ENCODE measurements at regions not wholly inside any gene's neighbourhood (a gene's known extent, or its start where the extent isn't known, plus 50 kb on each side); places are given as distances from the start of the nearest gene placed in this dataset.

DNA sequence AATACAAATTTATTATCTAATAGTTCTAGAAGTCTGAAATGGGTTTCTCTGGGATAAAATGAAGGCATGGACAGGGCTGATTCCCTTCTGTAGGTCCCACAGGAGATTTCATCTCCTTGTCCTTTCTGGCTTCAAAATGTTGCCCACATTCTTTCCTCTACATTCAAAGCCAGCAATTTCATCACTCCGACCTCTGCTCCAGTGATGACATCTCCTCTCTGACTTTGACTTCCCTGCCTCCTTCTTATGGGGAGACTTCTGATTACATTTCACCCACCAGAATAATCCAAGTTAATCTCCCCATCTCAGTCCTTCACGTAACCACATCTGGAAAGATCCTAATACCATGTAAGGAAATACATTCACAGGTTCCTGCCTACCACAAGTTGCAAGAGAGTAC, 358.0 kb upstream of the C1orf87 start:
- no peak for DNase-seq (ENCODE audit: low read depth)

GRCh38 chr1:60430375-60430774, 356.8 kb upstream of the C1orf87 start:
- DNase-seq (ENCODE audit: low read depth): no peak

DNA sequence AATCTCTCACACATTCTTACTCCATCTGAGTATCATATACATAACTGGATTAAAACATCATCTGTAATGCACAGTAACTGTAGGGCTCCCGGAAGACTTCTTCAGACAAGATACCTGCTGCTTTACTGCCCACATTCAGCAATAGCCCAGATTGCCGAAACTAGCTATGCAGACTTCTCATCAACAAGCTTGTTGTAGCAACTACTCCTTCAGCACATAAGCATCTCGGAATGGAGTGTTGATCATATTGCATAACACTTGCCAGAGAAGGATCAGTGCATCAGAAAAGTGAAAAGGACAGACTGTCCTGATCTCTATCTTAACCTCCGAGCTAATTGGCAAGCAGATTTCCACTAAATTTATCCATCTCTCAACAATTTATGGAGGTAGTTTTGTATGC, 354.6 kb upstream of the C1orf87 start:
- no peak for DNase-seq (ENCODE audit: low read depth)

- DNase-seq (ENCODE audit: low read depth): no peak
Measured at GRCh38 chr1:60427701-60428100, 354.1 kb upstream of the C1orf87 start.

GRCh38 chr1:60427194-60427593, 353.6 kb upstream of the C1orf87 start:
- DNase-seq (ENCODE audit: low read depth): no peak

GRCh38 chr1:60425528-60425927, 352.0 kb upstream of the C1orf87 start:
- DNase-seq (ENCODE audit: low read depth): no peak

DNA sequence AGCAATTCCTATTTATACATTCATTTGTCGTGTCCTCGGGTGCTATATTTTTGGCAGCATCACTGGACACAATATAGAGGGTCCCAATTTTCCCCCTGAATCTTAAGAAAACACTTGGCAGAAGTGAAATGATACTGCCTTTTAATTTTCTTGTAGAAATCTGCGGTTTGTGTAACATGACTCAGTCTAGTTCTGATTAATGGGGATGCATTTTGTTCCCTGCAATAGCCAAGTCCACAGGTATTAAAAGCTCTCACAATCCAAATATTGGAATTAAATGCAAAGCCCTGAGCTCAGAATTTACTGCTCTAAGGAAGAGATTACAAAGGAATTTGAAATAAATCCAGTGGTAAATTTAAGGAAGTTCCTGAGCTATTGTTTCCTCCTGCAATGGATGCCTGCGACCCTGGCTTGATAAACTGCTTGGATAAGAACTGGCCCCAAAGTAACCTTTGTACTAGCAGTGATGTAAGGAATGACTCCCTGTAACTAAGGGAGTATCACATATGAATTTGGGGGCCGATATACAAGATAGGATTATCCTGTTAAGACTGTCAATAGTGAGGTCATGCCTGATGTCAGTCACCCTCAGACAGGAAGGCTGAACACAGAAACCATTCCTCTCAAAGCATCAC, 349.7 kb upstream of the C1orf87 start:
- no peak for DNase-seq (ENCODE audit: low read depth)

DNA sequence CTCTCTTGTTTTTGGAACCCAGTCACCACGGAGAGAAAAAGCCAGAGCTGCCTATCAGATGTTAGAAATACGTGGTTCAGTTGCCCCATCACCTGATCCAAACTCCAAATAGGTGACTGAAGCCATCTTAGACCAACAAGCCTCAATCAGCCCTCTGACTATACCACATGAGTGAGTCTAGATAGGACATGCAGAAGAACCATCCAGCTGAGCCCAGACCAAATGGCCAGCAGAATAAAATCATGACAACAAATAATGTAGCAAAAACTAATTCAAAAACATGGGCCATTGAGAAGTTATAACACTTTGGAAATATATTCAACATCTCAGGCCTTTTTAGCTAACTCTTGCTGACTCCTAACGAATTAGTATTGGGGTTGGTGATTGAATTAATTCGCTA, 348.4 kb upstream of the C1orf87 start:
- no peak for DNase-seq (ENCODE audit: low read depth)

DNA sequence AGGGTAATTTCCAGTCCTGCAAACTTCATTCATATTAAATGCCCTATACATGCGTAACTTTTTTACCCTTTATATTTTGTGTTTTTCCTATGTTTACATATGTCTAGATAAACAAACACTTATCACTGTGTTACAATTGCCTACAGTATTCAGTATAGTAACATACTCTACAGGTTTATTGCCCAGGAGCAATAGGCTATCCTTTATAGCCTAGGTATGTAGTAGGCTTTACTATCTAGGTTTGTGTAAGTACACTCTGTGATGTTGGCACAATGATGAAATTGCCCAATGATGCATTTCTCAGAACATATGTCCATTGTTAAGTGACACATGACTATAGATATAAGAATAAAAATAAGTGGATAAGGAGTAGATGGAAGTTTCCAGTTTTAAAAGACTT, 345.5 kb upstream of the C1orf87 start:
- no peak for DNase-seq (ENCODE audit: low read depth)

DNA sequence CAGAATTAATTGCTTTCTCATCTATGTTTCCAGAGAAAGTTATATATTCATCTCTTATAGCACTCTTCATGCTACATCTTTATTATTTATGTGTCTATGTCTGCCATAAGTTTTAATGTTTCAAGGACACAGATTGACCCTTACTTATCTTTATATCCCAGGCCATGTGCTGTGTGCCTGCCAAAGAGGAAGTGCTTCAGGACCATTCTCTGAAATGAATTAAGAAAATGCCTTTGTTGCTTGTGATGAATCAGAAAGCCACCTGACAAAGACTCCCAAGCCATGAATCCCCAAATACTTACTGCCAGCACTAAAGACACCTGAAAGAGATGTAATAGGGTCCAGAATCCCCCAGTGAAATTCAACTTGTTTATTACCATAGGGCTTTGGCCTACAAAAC, 342.1 kb upstream of the C1orf87 start:
- DNase-seq (ENCODE audit: low read depth): no peak

GRCh38 chr1:60413091-60413490, 339.5 kb upstream of the C1orf87 start:
- no peak for DNase-seq (ENCODE audit: low read depth)

DNA sequence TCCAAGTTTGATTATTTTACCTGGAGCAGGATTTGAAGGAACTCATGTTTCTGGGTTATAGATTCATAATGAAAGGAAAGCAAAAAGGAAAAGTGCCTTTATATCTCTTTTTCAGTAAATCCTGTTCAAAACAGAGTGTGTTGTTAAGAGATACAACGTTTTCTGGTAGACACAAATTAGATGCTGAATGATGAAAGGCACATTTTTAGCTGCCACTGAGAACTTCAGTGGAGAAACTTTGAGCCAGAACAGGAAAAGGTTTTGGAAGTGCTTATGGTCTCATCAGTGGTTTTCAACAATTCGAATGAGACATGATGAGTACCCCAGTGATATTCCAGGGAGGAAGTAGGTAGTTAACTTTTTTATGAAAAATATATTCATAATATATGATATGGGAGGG, 338.0 kb upstream of the C1orf87 start:
- no peak for DNase-seq (ENCODE audit: low read depth)

DNA sequence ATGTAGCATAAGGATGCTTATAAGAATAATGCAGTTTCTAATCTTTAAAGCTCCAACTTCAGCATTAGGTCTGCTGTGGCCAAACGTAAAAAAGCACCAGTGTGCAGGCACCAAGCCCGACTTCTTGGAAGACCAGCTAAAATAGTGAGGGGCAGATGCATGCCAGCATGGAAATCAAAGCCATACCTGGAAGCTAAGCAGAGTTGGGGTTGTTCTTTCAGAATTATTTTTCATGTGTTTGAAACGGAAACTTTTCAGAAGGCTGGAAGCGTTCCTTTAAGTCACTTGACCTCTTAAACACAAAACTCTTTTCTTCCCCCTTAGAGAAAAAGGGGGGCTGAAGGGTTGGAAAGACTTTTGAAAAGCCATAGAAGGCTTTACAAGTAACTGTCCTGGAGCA, 329.2 kb upstream of the C1orf87 start:
- DNase-seq (ENCODE audit: low read depth): no peak

DNA sequence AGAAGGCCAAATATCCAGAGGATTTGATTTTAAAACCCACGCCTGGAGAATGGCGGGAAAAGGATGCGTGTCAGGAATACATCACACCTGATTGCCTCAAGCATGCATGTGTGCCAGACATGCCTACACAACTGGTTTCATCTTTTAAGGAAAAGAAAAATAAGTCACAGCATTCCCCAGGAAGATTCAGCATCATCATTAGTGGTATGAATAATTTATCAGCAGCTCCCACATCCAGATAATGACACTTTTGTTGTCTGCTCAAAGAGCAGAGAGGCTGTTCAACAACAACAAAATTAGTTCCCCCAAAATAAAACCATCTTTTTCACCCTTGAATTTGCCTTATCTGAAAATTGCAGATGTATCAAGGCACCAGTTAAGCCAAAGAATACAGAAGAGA, 328.6 kb upstream of the C1orf87 start:
- no peak for DNase-seq (ENCODE audit: low read depth)

GRCh38 chr1:60394436-60394835, 320.9 kb upstream of the C1orf87 start:
- DNase-seq (ENCODE audit: low read depth): no peak

DNA sequence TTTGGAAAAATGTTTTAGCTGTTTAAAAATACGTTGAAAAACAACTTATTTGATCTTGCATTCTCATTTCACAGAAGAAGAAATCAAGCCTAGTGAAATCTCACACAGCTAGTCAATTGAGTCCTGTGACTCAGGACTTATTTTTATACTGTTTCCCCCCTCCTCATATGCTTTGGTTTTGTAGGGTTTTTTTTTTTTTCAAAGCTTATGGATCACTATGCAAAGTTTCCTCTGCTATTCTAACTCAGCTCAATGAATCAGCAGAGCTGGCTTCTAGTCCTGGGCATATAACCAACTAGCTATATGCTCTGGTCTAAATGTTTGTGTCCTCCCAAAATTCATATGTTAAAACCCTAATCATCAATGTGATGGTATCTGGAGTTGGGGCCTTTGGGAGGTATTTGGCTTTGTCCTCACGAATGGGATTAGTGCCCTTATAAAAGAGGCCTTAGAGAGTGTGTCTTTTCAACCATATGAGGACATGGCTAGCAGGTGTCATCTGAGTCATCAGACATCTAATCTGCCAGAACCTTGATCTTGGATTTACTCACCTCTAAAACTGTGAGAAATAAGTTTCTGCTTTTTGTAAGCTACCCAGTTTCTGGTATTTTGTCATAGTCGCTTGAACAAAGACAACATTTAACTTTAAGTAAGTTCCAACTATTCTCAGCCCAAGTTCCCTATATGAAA, 317.2 kb upstream of the C1orf87 start:
- no peak for DNase-seq (ENCODE audit: low read depth)

GRCh38 chr1:60388092-60388987, 314.8 kb upstream of the C1orf87 start:
- no peak for DNase-seq (ENCODE audit: low read depth)

GRCh38 chr1:60387175-60387574, 313.6 kb upstream of the C1orf87 start:
- DNase-seq (ENCODE audit: low read depth): no peak

DNA sequence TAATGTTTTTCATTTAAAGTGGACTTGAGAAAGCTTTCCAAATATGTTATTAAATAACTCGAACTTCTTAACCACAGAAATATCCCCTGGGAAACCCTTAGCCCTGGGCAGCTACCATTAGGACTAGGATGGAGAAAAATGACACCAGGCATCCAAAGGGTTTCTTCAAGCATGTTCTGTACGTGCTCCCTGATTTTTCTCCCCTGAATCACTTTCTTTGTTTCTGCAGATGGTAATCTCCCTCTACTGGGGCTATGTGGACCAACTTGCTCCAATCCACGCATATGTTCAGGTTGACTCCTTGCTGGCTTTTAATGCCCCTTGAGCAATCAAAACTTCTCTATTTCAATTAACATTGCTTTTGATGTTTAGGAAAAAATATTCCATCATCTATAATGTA, 312.7 kb upstream of the C1orf87 start:
- no peak for DNase-seq (ENCODE audit: low read depth)

- DNase-seq (ENCODE audit: low read depth): no peak
Measured at GRCh38 chr1:60376196-60376595, 302.6 kb upstream of the C1orf87 start.

GRCh38 chr1:60374537-60374936, 301.0 kb upstream of the C1orf87 start:
- DNase-seq (ENCODE audit: low read depth): no peak

DNA sequence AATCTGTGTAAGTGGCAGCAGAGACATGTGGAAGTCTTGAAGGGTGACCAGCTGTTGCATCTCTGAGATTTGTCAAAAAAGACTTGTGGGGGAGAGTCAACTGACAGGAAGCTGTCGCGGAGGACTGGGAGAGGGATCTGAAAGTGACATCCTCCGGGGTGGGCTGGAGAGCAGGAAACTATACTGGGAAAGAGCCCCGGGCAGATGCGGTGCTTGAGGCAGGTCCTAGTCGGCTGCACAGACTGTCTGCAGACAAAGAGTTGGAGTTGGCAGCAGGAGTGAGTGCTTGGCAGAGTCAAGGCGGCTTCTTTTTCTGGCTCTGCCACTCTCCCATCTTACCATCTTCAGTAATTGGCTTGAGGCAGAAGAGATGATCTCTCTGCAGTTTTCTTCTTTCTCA, 294.0 kb upstream of the C1orf87 start:
- no peak for DNase-seq (ENCODE audit: low read depth)

GRCh38 chr1:60359431-60359830, 285.9 kb upstream of the C1orf87 start:
- no peak for DNase-seq (ENCODE audit: low read depth)

Measured in stimulated activated CD8-positive, alpha-beta memory T cell treated with anti-CD3 and anti-CD28 coated beads, Interleukin-4, amount 100 ng/mL, for 24 hours (primary cell).